ENCODE measurements at regions not wholly inside any gene's neighbourhood (a gene's known extent, or its start where the extent isn't known, plus 50 kb on each side); places are given as distances from the start of the nearest gene placed in this dataset.
"Not testable (repeated sequence)": the region's sequence is repeated elsewhere in the genome, so short reads cannot be mapped to it uniquely, and the experiment has no call there.

DNA sequence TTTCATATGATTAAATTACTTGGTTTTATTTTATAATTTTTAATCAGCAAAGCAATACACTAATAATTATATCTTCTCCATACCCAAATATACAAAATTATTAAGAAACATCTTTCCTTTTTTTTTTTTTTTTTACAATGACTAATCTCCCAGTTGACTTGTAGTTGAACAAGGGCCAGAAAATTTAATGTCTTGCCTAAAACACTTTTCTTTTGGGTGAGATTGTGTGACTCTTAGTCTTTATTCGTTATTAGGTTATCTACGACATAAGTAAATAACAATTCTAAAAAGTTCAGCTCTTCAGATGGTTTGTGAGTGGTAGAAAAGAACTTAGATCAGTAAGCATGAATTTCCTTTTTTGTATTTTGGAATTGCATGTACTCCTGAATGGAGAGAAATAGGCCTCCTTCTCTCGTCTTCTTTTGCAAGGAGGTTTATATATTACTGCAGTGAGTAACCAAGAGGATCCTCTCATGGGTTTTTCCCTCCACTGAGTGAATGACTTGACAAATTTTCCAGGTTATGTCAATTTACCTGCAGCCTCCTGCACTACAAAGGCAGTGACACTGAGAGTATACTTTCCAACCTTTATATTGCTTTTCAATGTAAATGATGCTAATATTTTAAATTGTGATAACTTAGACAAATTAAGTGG is 364.5 kb upstream of the CITED2 start:
- no peaks in the 10 kb centered on the region for H3K36me3 ChIP-seq
- H3K4me3 ChIP-seq = no peak overlapping the region
- TF ChIP-seq POLR2AphosphoS5 (IDR thresholded peaks at IDR 0.05) (no peak), EP300 (IDR thresholded peaks at IDR 0.05) (no peak), POLR2A (IDR thresholded peaks at IDR 0.05) (no peak)
- TF ChIP-seq, protein P1, sequence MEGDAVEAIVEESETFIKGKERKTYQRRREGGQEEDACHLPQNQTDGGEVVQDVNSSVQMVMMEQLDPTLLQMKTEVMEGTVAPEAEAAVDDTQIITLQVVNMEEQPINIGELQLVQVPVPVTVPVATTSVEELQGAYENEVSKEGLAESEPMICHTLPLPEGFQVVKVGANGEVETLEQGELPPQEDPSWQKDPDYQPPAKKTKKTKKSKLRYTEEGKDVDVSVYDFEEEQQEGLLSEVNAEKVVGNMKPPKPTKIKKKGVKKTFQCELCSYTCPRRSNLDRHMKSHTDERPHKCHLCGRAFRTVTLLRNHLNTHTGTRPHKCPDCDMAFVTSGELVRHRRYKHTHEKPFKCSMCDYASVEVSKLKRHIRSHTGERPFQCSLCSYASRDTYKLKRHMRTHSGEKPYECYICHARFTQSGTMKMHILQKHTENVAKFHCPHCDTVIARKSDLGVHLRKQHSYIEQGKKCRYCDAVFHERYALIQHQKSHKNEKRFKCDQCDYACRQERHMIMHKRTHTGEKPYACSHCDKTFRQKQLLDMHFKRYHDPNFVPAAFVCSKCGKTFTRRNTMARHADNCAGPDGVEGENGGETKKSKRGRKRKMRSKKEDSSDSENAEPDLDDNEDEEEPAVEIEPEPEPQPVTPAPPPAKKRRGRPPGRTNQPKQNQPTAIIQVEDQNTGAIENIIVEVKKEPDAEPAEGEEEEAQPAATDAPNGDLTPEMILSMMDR (IDR thresholded peaks at IDR 0.05) = no peak
- H3K4me1 ChIP-seq = peaks cover 2% of the 10 kb centered on the region
- no peak for DNase-seq (ENCODE audit: low spot score in 2 of 2)
- H3K9me3 ChIP-seq = no peaks in the 10 kb centered on the region
- H3K27ac ChIP-seq = no peak overlapping the region
- no peaks in the 10 kb centered on the region for H3K27me3 ChIP-seq
- 72% methylated on average over 3 of the region's 3 CpGs for WGBS

DNA sequence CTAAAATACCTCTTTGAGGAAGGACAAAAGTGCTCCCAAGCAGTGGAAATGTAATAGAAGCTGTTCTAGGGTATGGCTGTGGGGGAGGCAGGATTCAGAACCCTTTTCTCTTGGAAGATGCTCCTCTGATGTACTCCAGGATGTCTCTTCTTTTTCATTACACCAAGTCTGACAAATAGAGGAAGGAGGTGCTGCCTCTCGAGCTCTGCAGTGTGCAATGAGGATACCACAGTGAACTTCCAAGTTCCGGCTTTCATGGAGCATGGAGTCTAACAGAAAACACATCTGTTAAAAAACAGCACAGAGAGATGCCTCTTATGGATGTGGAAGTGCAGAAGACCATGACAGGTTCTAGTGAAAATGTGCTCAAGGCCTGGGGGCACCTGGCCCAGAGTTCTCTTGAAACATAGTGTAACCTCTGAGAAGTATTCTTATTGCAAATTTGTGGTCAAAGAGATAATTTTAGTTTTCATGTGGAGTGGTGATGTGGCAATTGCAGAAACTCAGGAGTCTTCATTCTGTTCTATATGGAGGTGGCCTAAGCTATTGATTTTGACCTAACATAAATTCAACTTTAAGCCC is 362.0 kb upstream of the CITED2 start:
- no peak for DNase-seq (ENCODE audit: low spot score in 2 of 2)
- Histone ChIP-seq H3K27ac (no peak overlapping the region), H3K4me1 (peaks cover 18% of the 10 kb centered on the region), H3K9me3 (no peaks in the 10 kb centered on the region), H3K36me3 (no peaks in the 10 kb centered on the region), H3K27me3 (no peaks in the 10 kb centered on the region), H3K4me3 (no peak overlapping the region)
- TF ChIP-seq POLR2A (IDR thresholded peaks at IDR 0.05) (no peak), POLR2AphosphoS5 (IDR thresholded peaks at IDR 0.05) (no peak), EP300 (IDR thresholded peaks at IDR 0.05) (no peak)
- TF ChIP-seq, protein P1 (IDR thresholded peaks at IDR 0.05) = no peak
- WGBS = 93% methylated on average over 2 of the region's 2 CpGs

DNA sequence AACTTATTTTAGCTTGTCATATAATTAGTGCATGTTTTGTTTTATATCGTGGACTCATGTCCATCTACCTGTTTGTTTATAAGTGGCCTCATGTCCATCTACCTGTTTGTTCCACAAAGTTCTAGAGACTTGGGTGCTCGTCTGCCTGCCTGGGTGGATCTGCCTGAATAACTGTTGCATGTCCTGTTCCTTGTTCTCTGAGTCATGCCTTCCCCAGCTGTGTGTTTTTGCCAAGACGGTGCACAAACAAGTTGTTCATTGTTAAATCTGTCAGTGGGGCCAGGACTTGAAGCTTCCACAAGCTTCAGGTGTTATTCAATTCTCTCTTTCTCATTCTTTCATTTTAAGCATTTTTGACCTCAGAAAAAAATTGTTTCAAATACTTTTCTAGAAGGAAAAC is 358.0 kb upstream of the CITED2 start:
- H3K27ac ChIP-seq = peak overlapping the region; percentile 75
- H3K9me3 ChIP-seq = no peaks in the 10 kb centered on the region
- no peak for DNase-seq (ENCODE audit: low spot score in 2 of 2)
- H3K4me3 ChIP-seq = no peak overlapping the region
- peaks cover 18% of the 10 kb centered on the region for H3K4me1 ChIP-seq
- H3K36me3 ChIP-seq = no peaks in the 10 kb centered on the region
- WGBS = 27% methylated on average over 3 of the region's 3 CpGs
- H3K27me3 ChIP-seq = no peaks in the 10 kb centered on the region
- no peak for TF ChIP-seq POLR2AphosphoS5 (IDR thresholded peaks at IDR 0.05)

DNA sequence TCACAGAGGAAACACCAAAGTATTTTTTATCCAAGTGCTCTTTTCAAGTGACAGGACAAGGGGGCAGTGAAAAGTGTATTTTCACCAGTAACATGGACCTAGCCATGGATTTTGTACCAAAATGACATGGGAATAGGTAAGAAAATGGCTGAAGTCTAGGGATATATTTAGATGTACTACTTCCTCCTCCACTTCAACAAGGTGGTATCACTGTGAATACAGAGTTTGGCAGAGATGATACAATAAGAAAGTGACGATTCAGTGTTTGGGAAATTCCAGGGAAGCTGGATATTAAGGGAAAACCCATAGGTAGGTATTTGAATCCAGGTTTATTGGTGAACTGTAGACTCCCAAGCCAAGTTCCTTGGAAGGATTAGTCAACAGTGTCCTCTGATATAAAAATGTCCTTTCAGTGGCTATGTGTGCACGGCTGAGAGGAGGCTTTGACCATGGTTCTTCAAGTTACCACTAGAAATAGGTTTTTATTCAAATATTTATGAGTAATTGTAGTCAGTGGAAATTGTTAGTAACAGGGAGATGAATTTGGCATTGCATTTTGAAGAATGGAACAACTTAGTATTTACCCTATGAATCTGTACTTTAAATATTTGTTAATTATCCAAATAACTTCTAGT is 356.0 kb upstream of the CITED2 start:
- Histone ChIP-seq H3K27me3 (no peaks in the 10 kb centered on the region), H3K4me3 (no peak overlapping the region), H3K27ac (no peak overlapping the region), H3K36me3 (no peaks in the 10 kb centered on the region), H3K9me3 (no peaks in the 10 kb centered on the region), H3K4me1 (peaks cover 18% of the 10 kb centered on the region)
- WGBS = 43% methylated on average over 2 of the region's 2 CpGs
- TF ChIP-seq POLR2A (IDR thresholded peaks at IDR 0.05) = no peak
- TF ChIP-seq, protein P1 (IDR thresholded peaks at IDR 0.05) = no peak
- TF ChIP-seq POLR2AphosphoS5 (IDR thresholded peaks at IDR 0.05) = no peak
- TF ChIP-seq EP300 (IDR thresholded peaks at IDR 0.05) = no peak
- DNase-seq (ENCODE audit: low spot score in 2 of 2) = no peak

DNA sequence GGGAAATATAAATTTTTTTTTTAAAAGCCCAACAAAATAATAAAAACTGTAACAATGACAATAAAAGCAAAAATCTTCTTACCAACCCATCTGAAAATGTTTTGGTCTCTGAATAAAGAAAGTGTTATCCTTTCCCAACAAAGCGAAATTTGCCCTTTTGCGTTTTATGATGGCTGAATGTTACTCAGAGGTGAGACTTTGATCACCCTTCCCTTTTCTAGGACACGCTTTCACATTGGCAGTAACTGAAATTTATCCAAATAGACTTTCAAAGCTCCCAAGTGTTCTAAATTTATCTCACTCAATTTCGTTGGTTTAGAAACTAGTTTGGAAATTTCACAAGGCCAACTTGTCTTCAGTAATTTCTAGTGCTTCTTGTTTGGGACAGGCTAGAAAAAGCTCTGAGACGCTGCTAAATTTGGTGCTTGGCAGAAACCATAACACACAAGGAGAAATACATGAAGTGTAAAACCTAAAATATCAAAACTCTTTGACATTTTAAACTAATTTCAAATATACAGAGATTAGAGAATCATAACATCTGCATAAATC is 354.5 kb upstream of the CITED2 start:
- Histone ChIP-seq H3K36me3 (no peaks in the 10 kb centered on the region), H3K4me3 (no peak overlapping the region), H3K27me3 (no peaks in the 10 kb centered on the region), H3K27ac (no peak overlapping the region), H3K4me1 (peaks cover 18% of the 10 kb centered on the region), H3K9me3 (no peaks in the 10 kb centered on the region)
- TF ChIP-seq POLR2AphosphoS5 (IDR thresholded peaks at IDR 0.05) = no peak
- no peak for TF ChIP-seq POLR2A (IDR thresholded peaks at IDR 0.05)
- TF ChIP-seq, protein P1 (IDR thresholded peaks at IDR 0.05) = no peak
- TF ChIP-seq EP300 (IDR thresholded peaks at IDR 0.05) = no peak
- no peak for DNase-seq (ENCODE audit: low spot score in 2 of 2)
- WGBS = 76% methylated on average over 5 of the region's 5 CpGs

DNA sequence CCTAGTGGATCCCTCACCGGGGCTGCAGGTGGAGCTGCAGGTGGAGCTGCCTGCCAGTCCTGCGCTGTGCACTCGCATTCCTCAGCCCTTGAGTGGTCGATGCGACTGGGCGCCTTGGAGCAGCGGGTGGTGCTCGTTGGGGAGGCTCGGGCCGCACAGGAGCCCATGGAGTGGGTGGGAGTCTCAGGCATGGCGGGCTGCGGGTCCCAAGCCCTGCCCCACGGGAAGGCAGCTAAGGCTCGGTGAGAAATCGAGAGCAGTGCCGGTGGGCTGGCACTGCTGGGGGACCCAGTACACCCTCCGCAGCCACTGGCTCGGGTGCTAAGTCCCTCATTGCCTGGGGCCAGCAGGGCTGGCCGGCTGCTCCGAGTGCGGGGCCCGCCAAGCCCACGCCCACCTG is 351.8 kb upstream of the CITED2 start:
- 97% methylated on average over 11 of the region's 23 CpGs for WGBS
- not testable (repeated sequence) for H3K9me3 ChIP-seq; H3K27ac ChIP-seq; DNase-seq (ENCODE audit: low spot score in 2 of 2); H3K27me3 ChIP-seq; H3K4me3 ChIP-seq; H3K36me3 ChIP-seq; H3K4me1 ChIP-seq
